ENCODE measurements at regions not wholly inside any gene's neighbourhood (a gene's known extent, or its start where the extent isn't known, plus 50 kb on each side); places are given as distances from the start of the nearest gene placed in this dataset.

- TF ChIP-seq ZBTB11 (tag by site-specific recombination; conservative IDR thresholded peaks at IDR 0.05; ENCODE audit: low read depth) (no peak), ZNF404 (tag by site-specific recombination; IDR thresholded peaks at IDR 0.05) (no peak), ZNF280D (tag by site-specific recombination; IDR thresholded peaks at IDR 0.05) (no peak), ZNF610 (tag by site-specific recombination; IDR thresholded peaks at IDR 0.05; ENCODE audit: borderline replicate concordance) (no peak), CTCF (tag by site-specific recombination; IDR thresholded peaks at IDR 0.05) (no peak), ZFP41 (tag by site-specific recombination; IDR thresholded peaks at IDR 0.05; ENCODE audit: borderline replicate concordance) (no peak), ZNF354C (tag by site-specific recombination; IDR thresholded peaks at IDR 0.05; ENCODE audit: borderline replicate concordance, low read depth) (no peak), PBX3 (CRISPR knock-in tag; IDR thresholded peaks at IDR 0.05) (no peak), ZNF544 (tag by site-specific recombination; IDR thresholded peaks at IDR 0.05) (no peak), SALL2 (tag by site-specific recombination; IDR thresholded peaks at IDR 0.05; ENCODE audit: borderline replicate concordance) (no peak), ZNF274 (IDR thresholded peaks at IDR 0.05; ENCODE audit: low read length) (no peak), ZNF274 (tag by site-specific recombination; IDR thresholded peaks at IDR 0.05; ENCODE audit: borderline replicate concordance) (no peak), ZNF292 (tag by site-specific recombination; IDR thresholded peaks at IDR 0.05; ENCODE audit: borderline replicate concordance, low read depth) (no peak)
These were observed 433.6 kb downstream of the HAPSTR1 start for GRCh38 chr16:9525037-9525436.
